SK-N-MC (cell line): ENCODE measurements at regions not wholly inside any gene's neighbourhood (a gene's known extent, or its start where the extent isn't known, plus 50 kb on each side); places are given as distances from the start of the nearest gene placed in this dataset.

Experiments used
- EZH2 ChIP-seq: fragments of 200-600 bp; sonication (generic); IDR thresholded peaks from one replicate; pipeline ENCODE4 v1.6.1; 2017; ENCODE audit warnings: antibody characterized with exemption
- FOXP2 ChIP-seq: optimal IDR thresholded peaks from 2 replicates; pipeline ENCODE3; 2011; ENCODE audit warnings: mild to moderate bottlenecking, moderate library complexity; ENCODE audit not compliant: insufficient read depth; ENCODE audit errors: extremely low read length, control extremely low read depth

GRCh38 chr2:8248623-8248957, 433.3 kb upstream of the ID2 start:
- TF ChIP-seq EZH2 (no peak), FOXP2 (no peak)
